ENCODE measurements at regions not wholly inside any gene's neighbourhood (a gene's known extent, or its start where the extent isn't known, plus 50 kb on each side); places are given as distances from the start of the nearest gene placed in this dataset.
A peak's percentile ranks its signal among the peaks of the same experiment; 100 is the strongest.
"Not testable (repeated sequence)": the region's sequence is repeated elsewhere in the genome, so short reads cannot be mapped to it uniquely, and the experiment has no call there.

GRCh38 chr14:38405851-38406635 lies 150.2 kb upstream of the CLEC14A start:
- no peaks in the 10 kb centered on the region for H3K9me3 ChIP-seq
- no peaks in the 10 kb centered on the region for H3K27me3 ChIP-seq
- no peaks in the 10 kb centered on the region for H3K36me3 ChIP-seq
- no peak overlapping the region for H3K4me3 ChIP-seq
- DNase-seq: peak; percentile 10

- no peaks in the 10 kb centered on the region for H3K36me3 ChIP-seq
- H3K4me3 ChIP-seq: no peak overlapping the region
- no peaks in the 10 kb centered on the region for H3K27me3 ChIP-seq
- no peak for DNase-seq
- H3K9me3 ChIP-seq: no peaks in the 10 kb centered on the region
Measured at GRCh38 chr14:38404616-38405015, 148.7 kb upstream of the CLEC14A start.

GRCh38 chr14:38404100-38404541 lies 148.2 kb upstream of the CLEC14A start:
- DNase-seq: no peak
- Histone ChIP-seq H3K27me3 (no peaks in the 10 kb centered on the region), H3K4me3 (no peak overlapping the region), H3K9me3 (no peaks in the 10 kb centered on the region), H3K36me3 (no peaks in the 10 kb centered on the region)

- no peak for DNase-seq
- no peaks in the 10 kb centered on the region for H3K36me3 ChIP-seq
- H3K4me3 ChIP-seq: no peak overlapping the region
- H3K9me3 ChIP-seq: no peaks in the 10 kb centered on the region; the same call in 1 of the 2 replicates
- no peaks in the 10 kb centered on the region for H3K27me3 ChIP-seq
Measured at GRCh38 chr14:38400751-38401150, 144.9 kb upstream of the CLEC14A start.

- no peak for DNase-seq
- Histone ChIP-seq H3K9me3 (no peaks in the 10 kb centered on the region; the same call in 1 of the 2 replicates), H3K36me3 (no peaks in the 10 kb centered on the region), H3K27me3 (no peaks in the 10 kb centered on the region), H3K4me3 (no peak overlapping the region)
Measured at GRCh38 chr14:38399652-38400051, 143.8 kb upstream of the CLEC14A start.

GRCh38 chr14:38394767-38395166 lies 138.9 kb upstream of the CLEC14A start:
- DNase-seq: no peak
- Histone ChIP-seq H3K9me3 (no peaks in the 10 kb centered on the region; the same call in 1 of the 2 replicates), H3K27me3 (no peaks in the 10 kb centered on the region), H3K36me3 (no peaks in the 10 kb centered on the region), H3K4me3 (no peak overlapping the region)

- no peaks in the 10 kb centered on the region for H3K27me3 ChIP-seq
- no peaks in the 10 kb centered on the region for H3K36me3 ChIP-seq
- no peaks in the 10 kb centered on the region; the same call in 1 of the 2 replicates for H3K9me3 ChIP-seq
- H3K4me3 ChIP-seq: no peak overlapping the region
- DNase-seq: no peak
Measured at GRCh38 chr14:38394064-38394463, 138.2 kb upstream of the CLEC14A start.

- Histone ChIP-seq H3K4me3 (no peak overlapping the region), H3K36me3 (no peaks in the 10 kb centered on the region), H3K9me3 (no peaks in the 10 kb centered on the region), H3K27me3 (no peaks in the 10 kb centered on the region)
- no peak for DNase-seq
Measured at GRCh38 chr14:38391334-38391733, 135.4 kb upstream of the CLEC14A start.

- DNase-seq: no peak
- H3K9me3 ChIP-seq: no peaks in the 10 kb centered on the region
- H3K4me3 ChIP-seq: no peak overlapping the region
- H3K36me3 ChIP-seq: no peaks in the 10 kb centered on the region
- H3K27me3 ChIP-seq: no peaks in the 10 kb centered on the region
Measured at GRCh38 chr14:38389681-38390080, 133.8 kb upstream of the CLEC14A start.

- H3K36me3 ChIP-seq: no peaks in the 10 kb centered on the region
- H3K27me3 ChIP-seq: no peaks in the 10 kb centered on the region
- no peak for DNase-seq
- no peak overlapping the region for H3K4me3 ChIP-seq
- no peaks in the 10 kb centered on the region for H3K9me3 ChIP-seq
Measured at GRCh38 chr14:38387821-38388220, 131.9 kb upstream of the CLEC14A start.

GRCh38 chr14:38385836-38386235 lies 129.9 kb upstream of the CLEC14A start:
- H3K27me3 ChIP-seq: no peaks in the 10 kb centered on the region
- H3K4me3 ChIP-seq: no peak overlapping the region
- H3K9me3 ChIP-seq: no peaks in the 10 kb centered on the region
- no peaks in the 10 kb centered on the region for H3K36me3 ChIP-seq
- no peak for DNase-seq

- Histone ChIP-seq H3K9me3 (no peaks in the 10 kb centered on the region), H3K27me3 (no peaks in the 10 kb centered on the region), H3K36me3 (no peaks in the 10 kb centered on the region), H3K4me3 (no peak overlapping the region)
- no peak for DNase-seq
Measured at GRCh38 chr14:38385343-38385742, 129.4 kb upstream of the CLEC14A start.

GRCh38 chr14:38384741-38385140 lies 128.8 kb upstream of the CLEC14A start:
- DNase-seq: no peak
- no peaks in the 10 kb centered on the region for H3K9me3 ChIP-seq
- H3K27me3 ChIP-seq: no peaks in the 10 kb centered on the region
- H3K36me3 ChIP-seq: no peaks in the 10 kb centered on the region
- H3K4me3 ChIP-seq: no peak overlapping the region

- Histone ChIP-seq H3K27me3 (no peaks in the 10 kb centered on the region), H3K4me3 (no peak overlapping the region), H3K9me3 (no peaks in the 10 kb centered on the region), H3K36me3 (no peaks in the 10 kb centered on the region)
- DNase-seq: no peak
Measured at GRCh38 chr14:38367922-38368321, 112.0 kb upstream of the CLEC14A start.

GRCh38 chr14:38366374-38366773 lies 110.5 kb upstream of the CLEC14A start:
- Histone ChIP-seq H3K36me3 (no peaks in the 10 kb centered on the region), H3K4me3 (no peak overlapping the region), H3K9me3 (no peaks in the 10 kb centered on the region), H3K27me3 (no peaks in the 10 kb centered on the region)
- no peak for DNase-seq

- Histone ChIP-seq H3K4me3 (no peak overlapping the region), H3K27me3 (no peaks in the 10 kb centered on the region), H3K9me3 (no peaks in the 10 kb centered on the region), H3K36me3 (no peaks in the 10 kb centered on the region)
- DNase-seq: no peak
Measured at GRCh38 chr14:38363217-38363616, 107.3 kb upstream of the CLEC14A start.

- Histone ChIP-seq H3K36me3 (no peaks in the 10 kb centered on the region), H3K27me3 (no peaks in the 10 kb centered on the region), H3K4me3 (no peak overlapping the region), H3K9me3 (no peaks in the 10 kb centered on the region)
- DNase-seq: peak; percentile 58
Measured at GRCh38 chr14:38357557-38357956, 101.7 kb upstream of the CLEC14A start.

- not testable (repeated sequence) for H3K9me3 ChIP-seq, H3K4me3 ChIP-seq, H3K27me3 ChIP-seq, DNase-seq, H3K36me3 ChIP-seq
Measured at GRCh38 chr14:38355473-38355872, 99.6 kb upstream of the CLEC14A start.
